GM12878 (cell line): ENCODE measurements at regions not wholly inside any gene's neighbourhood (a gene's known extent, or its start where the extent isn't known, plus 50 kb on each side); places are given as distances from the start of the nearest gene placed in this dataset.

Experiments
- NFIC ChIP-seq: IDR thresholded peaks from 2 replicates; pipeline ENCODE4 v1.6.1; 2012; ENCODE audit warnings: low read depth, mild to moderate bottlenecking, inconsistent platforms, low read length, moderate library complexity
- SREBF1 ChIP-seq: IDR thresholded peaks from 2 replicates; pipeline ENCODE4 v1.6.1; 2012; ENCODE audit warnings: mild to moderate bottlenecking, low read length
- TCF7 ChIP-seq: IDR thresholded peaks from 2 replicates; pipeline ENCODE4 v1.6.1; 2014; ENCODE audit warnings: antibody characterized with exemption, borderline replicate concordance
- TF ChIP-seq, protein P1 (sequence below): fragments of 450-650 bp; formaldehyde crosslinking; IDR thresholded peaks from 2 replicates; pipeline ENCODE4 v1.4.0; 2022; ENCODE audit warnings: mild to moderate bottlenecking, moderate library complexity
- TF ChIP-seq, protein P2 (sequence below), 3 experiments: IDR thresholded peaks in 2 of 3; conservative IDR thresholded peaks in 1 of 3; 2 replicates each; pipeline ENCODE4 v1.5.1; 2011; ENCODE audit warnings: low read depth in 3 of 3, low read length in 3 of 3, mild to moderate bottlenecking in 3 of 3, control low read depth in 2 of 3, moderate library complexity in 2 of 3, inconsistent platforms in 1 of 3, mixed read lengths in 1 of 3; ENCODE audit not compliant: control insufficient read depth in 2 of 3, insufficient read depth in 1 of 3; ENCODE audit errors: extremely low read depth in 1 of 3
- TF ChIP-seq, protein P3 (sequence below): fragments of 450-650 bp; conservative IDR thresholded peaks from 2 replicates; pipeline ENCODE4 v1.6.1; 2017; ENCODE audit warnings: mild to moderate bottlenecking, moderate library complexity

DNA sequence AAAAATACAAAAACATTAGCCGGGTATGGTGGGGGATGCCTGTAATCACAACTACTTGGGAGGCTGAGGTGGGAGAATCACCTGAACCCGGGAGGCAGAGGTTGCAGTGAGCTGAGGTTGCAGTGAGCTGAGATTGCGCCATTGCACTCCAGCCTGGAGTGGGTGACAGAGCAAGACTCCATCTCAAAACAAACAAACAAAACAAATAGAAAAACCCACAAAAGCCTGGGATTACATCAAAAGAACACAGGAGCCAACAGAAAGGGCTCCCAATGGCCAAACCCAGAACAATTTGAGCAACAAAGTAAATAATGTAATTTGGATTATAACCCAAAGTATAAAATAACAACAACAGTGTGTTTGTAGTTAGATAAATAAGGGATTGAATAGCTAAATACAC lies 159.8 kb downstream of the UXS1 start (continued):
- TF ChIP-seq, protein P1, sequence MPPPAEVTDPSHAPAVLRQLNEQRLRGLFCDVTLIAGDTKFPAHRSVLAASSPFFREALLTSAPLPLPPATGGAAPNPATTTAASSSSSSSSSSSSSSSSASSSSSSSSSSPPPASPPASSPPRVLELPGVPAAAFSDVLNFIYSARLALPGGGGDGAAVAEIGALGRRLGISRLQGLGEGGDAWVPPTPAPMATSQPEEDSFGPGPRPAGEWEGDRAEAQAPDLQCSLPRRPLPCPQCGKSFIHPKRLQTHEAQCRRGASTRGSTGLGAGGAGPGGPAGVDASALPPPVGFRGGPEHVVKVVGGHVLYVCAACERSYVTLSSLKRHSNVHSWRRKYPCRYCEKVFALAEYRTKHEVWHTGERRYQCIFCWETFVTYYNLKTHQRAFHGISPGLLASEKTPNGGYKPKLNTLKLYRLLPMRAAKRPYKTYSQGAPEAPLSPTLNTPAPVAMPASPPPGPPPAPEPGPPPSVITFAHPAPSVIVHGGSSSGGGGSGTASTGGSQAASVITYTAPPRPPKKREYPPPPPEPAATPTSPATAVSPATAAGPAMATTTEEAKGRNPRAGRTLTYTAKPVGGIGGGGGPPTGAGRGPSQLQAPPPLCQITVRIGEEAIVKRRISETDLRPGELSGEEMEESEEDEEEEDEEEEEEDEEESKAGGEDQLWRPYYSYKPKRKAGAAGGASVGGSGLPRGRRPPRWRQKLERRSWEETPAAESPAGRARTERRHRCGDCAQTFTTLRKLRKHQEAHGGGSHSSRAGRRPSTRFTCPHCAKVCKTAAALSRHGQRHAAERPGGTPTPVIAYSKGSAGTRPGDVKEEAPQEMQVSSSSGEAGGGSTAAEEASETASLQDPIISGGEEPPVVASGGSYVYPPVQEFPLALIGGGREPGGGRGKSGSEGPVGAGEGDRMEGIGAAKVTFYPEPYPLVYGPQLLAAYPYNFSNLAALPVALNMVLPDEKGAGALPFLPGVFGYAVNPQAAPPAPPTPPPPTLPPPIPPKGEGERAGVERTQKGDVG (CRISPR knock-in tag): no peak
- TF ChIP-seq, protein P2, sequence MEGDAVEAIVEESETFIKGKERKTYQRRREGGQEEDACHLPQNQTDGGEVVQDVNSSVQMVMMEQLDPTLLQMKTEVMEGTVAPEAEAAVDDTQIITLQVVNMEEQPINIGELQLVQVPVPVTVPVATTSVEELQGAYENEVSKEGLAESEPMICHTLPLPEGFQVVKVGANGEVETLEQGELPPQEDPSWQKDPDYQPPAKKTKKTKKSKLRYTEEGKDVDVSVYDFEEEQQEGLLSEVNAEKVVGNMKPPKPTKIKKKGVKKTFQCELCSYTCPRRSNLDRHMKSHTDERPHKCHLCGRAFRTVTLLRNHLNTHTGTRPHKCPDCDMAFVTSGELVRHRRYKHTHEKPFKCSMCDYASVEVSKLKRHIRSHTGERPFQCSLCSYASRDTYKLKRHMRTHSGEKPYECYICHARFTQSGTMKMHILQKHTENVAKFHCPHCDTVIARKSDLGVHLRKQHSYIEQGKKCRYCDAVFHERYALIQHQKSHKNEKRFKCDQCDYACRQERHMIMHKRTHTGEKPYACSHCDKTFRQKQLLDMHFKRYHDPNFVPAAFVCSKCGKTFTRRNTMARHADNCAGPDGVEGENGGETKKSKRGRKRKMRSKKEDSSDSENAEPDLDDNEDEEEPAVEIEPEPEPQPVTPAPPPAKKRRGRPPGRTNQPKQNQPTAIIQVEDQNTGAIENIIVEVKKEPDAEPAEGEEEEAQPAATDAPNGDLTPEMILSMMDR (IDR thresholded peaks at IDR 0.05 in 2 of 3, conservative IDR thresholded peaks at IDR 0.05 in 1 of 3; ENCODE audit: control insufficient read depth in 2 of 3, extremely low read depth in 1 of 3, insufficient read depth in 1 of 3, low read depth in 3 of 3, low read length in 3 of 3): no peak
- TF ChIP-seq NFIC: no peak
- TF ChIP-seq SREBF1: no peak
- TF ChIP-seq, protein P3, sequence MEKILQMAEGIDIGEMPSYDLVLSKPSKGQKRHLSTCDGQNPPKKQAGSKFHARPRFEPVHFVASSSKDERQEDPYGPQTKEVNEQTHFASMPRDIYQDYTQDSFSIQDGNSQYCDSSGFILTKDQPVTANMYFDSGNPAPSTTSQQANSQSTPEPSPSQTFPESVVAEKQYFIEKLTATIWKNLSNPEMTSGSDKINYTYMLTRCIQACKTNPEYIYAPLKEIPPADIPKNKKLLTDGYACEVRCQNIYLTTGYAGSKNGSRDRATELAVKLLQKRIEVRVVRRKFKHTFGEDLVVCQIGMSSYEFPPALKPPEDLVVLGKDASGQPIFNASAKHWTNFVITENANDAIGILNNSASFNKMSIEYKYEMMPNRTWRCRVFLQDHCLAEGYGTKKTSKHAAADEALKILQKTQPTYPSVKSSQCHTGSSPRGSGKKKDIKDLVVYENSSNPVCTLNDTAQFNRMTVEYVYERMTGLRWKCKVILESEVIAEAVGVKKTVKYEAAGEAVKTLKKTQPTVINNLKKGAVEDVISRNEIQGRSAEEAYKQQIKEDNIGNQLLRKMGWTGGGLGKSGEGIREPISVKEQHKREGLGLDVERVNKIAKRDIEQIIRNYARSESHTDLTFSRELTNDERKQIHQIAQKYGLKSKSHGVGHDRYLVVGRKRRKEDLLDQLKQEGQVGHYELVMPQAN: no peak
- no peak for TF ChIP-seq TCF7
